ENCODE measurements at regions not wholly inside any gene's neighbourhood (a gene's known extent, or its start where the extent isn't known, plus 50 kb on each side); places are given as distances from the start of the nearest gene placed in this dataset.
"Not testable (repeated sequence)": the region's sequence is repeated elsewhere in the genome, so short reads cannot be mapped to it uniquely, and the experiment has no call there.

GRCh38 chr3:140863580-140864009 is 78.0 kb upstream of the SLC25A36 start:
- in situ Hi-C loops (cut with HindIII; ENCODE audit: low sequenced_read_pairs): no loop called here

GRCh38 chr3:140870351-140870750 is 71.3 kb upstream of the SLC25A36 start:
- in situ Hi-C loops (cut with HindIII; ENCODE audit: low sequenced_read_pairs): no loop called here

- in situ Hi-C loops (cut with HindIII; ENCODE audit: low sequenced_read_pairs): no loop called here
Measured at GRCh38 chr3:140871022-140871421, 70.6 kb upstream of the SLC25A36 start.

GRCh38 chr3:140872165-140872564 is 69.5 kb upstream of the SLC25A36 start:
- in situ Hi-C loops (cut with HindIII; ENCODE audit: low sequenced_read_pairs): not testable (repeated sequence)

GRCh38 chr3:140883428-140884040 is 58.1 kb upstream of the SLC25A36 start:
- in situ Hi-C loops (cut with HindIII; ENCODE audit: low sequenced_read_pairs): no loop called here

GRCh38 chr3:140885697-140886096 is 55.9 kb upstream of the SLC25A36 start:
- in situ Hi-C loops (cut with HindIII; ENCODE audit: low sequenced_read_pairs): not testable (repeated sequence)

Measured in endothelial cell of hepatic sinusoid (primary cell).